SU-DHL-6 (cell line): ENCODE measurements at regions not wholly inside any gene's neighbourhood (a gene's known extent, or its start where the extent isn't known, plus 50 kb on each side); places are given as distances from the start of the nearest gene placed in this dataset.

Experiments
- H2AFZ ChIP-seq: fragments of 200-600 bp; sonication (generic); 2 replicates; pipeline ENCODE4 v1.6.1; 2014; ENCODE audit warnings: low read depth, mild to moderate bottlenecking, moderate library complexity, mixed read lengths, antibody characterized with exemption, low read length; ENCODE audit not compliant: severe bottlenecking
- H3F3A ChIP-seq: fragments of 200-600 bp; shearing (Covaris generic); 2 replicates; pipeline ENCODE4 v1.6.0; 2016; ENCODE audit warnings: antibody characterized with exemption, mild to moderate bottlenecking; ENCODE audit not compliant: insufficient read depth
- H3K27ac ChIP-seq: fragments of 200-600 bp; sonication (generic); 2 replicates; pipeline ENCODE4 v1.5.1; 2016; ENCODE audit warnings: low read depth, mild to moderate bottlenecking, low read length, moderate library complexity, mixed read lengths
- H3K27me3 ChIP-seq: fragments of 200-600 bp; sonication (generic), shearing (Covaris generic); 2 replicates; pipeline ENCODE4 v1.6.0; 2014; ENCODE audit warnings: mild to moderate bottlenecking, low read length
- H3K36me3 ChIP-seq: fragments of 200-600 bp; sonication (generic); 2 replicates; pipeline ENCODE4 v1.6.1; 2014; ENCODE audit warnings: mild to moderate bottlenecking, low read length, mixed read lengths
- H3K4me2 ChIP-seq: fragments of 300-600, 200-600 bp; shearing (Covaris generic), sonication (generic); 2 replicates; pipeline ENCODE4 v1.6.0; 2014; ENCODE audit warnings: low read length, low read depth, mild to moderate bottlenecking; ENCODE audit not compliant: poor library complexity, severe bottlenecking
- H3K4me3 ChIP-seq: fragments of 200-600 bp; sonication (generic); 2 replicates; pipeline ENCODE4 v1.5.1; 2014; ENCODE audit warnings: antibody characterized with exemption, low read length, mild to moderate bottlenecking, mixed read lengths; ENCODE audit not compliant: insufficient read depth, poor library complexity, severe bottlenecking
- H3K79me2 ChIP-seq: fragments of 200-600 bp; sonication (generic); 2 replicates; pipeline ENCODE4 v1.6.1; 2014; ENCODE audit warnings: mild to moderate bottlenecking, low read length, moderate library complexity; ENCODE audit not compliant: insufficient read depth
- H3K9ac ChIP-seq: fragments of 200-600 bp; sonication (generic); 2 replicates; pipeline ENCODE4 v1.7.0; 2014; ENCODE audit warnings: mild to moderate bottlenecking, low read length
- H3K9me2 ChIP-seq: fragments of 200-600 bp; sonication (generic); replicated peaks from 2 replicates; pipeline ENCODE4 v1.6.1; 2014; ENCODE audit warnings: low read length; ENCODE audit not compliant: insufficient read depth
- H3K9me3 ChIP-seq: fragments of 200-600 bp; sonication (generic); 2 replicates; pipeline ENCODE4 v1.6.1; 2014; ENCODE audit warnings: low read length, mixed read lengths; ENCODE audit not compliant: insufficient read depth
- H4K20me1 ChIP-seq: fragments of 200-600 bp; sonication (generic); 2 replicates; pipeline ENCODE4 v1.6.1; 2014; ENCODE audit warnings: low read depth, mild to moderate bottlenecking, antibody characterized with exemption, low read length, moderate library complexity, mixed read lengths
- EZH2phosphoT487 ChIP-seq: fragments of 200-600 bp; sonication (generic), shearing (Covaris generic); conservative IDR thresholded peaks from 2 replicates; pipeline ENCODE4 v1.6.1; 2018; ENCODE audit warnings: mild to moderate bottlenecking, antibody characterized with exemption, low read length, moderate library complexity, mixed read lengths
- TF ChIP-seq, protein P1 (sequence below): fragments of 200-600 bp; sonication (generic); IDR thresholded peaks from one replicate; pipeline ENCODE4 v1.5.1; 2017; ENCODE audit warnings: antibody characterized with exemption, mild to moderate bottlenecking, low read length, moderate library complexity; ENCODE audit not compliant: insufficient read depth, poor library complexity, severe bottlenecking

DNA sequence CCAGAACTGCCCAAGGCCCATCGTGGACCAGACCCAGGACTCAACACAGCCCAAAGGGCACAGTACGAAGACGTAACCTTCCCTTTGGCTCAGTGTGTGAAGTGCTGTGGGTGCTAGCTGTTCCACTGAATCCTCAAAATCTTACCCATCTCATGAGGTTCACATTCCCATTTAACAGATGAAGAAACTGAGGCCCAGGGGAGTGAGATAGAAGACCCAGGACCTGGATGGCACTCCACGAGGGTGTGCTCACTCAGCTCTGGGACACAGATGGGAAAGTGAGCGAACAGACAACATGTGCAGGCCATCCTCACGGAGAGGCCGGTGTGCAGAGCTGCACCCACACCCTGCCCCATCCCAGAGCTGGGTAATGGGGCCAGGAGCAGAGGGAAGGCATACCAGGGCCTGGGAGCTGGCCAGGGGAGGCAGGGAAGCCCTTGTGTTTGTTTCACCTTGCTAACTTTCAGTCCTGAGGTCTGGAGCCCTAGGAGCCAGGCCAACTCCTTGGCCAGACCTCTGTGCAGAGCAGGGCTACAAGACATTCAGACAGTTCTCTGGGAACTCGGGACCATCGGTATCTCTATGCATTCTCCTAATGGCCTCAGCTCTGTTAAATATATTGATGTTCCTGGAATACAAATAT lies 100.3 kb upstream of the ZMIZ1 start:
- H3K4me3 ChIP-seq, result no peak overlapping the region
- no peaks in the 10 kb centered on the region for H3K9me2 ChIP-seq
- H2AFZ ChIP-seq, result no peak overlapping the region
- no peaks in the 10 kb centered on the region for H3F3A ChIP-seq
- H3K9ac ChIP-seq, result no peak overlapping the region
- H3K79me2 ChIP-seq, result no peaks in the 10 kb centered on the region
- H3K27me3 ChIP-seq, result no peaks in the 10 kb centered on the region
- H4K20me1 ChIP-seq, result no peaks in the 10 kb centered on the region
- no peaks in the 10 kb centered on the region for H3K36me3 ChIP-seq
- no peak for TF ChIP-seq EZH2phosphoT487
- TF ChIP-seq, protein P1, sequence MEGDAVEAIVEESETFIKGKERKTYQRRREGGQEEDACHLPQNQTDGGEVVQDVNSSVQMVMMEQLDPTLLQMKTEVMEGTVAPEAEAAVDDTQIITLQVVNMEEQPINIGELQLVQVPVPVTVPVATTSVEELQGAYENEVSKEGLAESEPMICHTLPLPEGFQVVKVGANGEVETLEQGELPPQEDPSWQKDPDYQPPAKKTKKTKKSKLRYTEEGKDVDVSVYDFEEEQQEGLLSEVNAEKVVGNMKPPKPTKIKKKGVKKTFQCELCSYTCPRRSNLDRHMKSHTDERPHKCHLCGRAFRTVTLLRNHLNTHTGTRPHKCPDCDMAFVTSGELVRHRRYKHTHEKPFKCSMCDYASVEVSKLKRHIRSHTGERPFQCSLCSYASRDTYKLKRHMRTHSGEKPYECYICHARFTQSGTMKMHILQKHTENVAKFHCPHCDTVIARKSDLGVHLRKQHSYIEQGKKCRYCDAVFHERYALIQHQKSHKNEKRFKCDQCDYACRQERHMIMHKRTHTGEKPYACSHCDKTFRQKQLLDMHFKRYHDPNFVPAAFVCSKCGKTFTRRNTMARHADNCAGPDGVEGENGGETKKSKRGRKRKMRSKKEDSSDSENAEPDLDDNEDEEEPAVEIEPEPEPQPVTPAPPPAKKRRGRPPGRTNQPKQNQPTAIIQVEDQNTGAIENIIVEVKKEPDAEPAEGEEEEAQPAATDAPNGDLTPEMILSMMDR, result no peak
- H3K9me3 ChIP-seq, result no peaks in the 10 kb centered on the region
- no peak overlapping the region for H3K27ac ChIP-seq
- H3K4me2 ChIP-seq, result no peak overlapping the region

DNA sequence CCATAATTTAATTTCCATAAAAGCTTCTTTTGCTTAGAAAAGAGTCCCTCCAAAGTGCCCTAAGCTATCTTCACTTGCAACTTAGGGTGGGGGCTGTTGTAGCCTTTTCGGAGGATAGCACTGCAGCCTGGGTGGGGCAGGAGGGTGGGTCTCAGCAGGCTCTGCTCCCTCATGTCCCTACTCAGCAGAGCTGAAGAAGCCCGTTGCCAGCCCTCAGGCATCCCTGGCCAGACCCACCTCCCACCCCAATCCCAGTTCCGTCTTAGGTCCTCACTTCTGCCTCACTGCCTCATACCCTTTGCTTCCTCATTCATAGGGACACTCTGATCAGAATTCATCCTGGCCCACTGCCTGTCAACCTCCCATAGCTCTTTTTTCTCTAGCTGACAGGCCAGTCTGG lies 99.8 kb upstream of the ZMIZ1 start:
- H2AFZ ChIP-seq, result no peak overlapping the region
- H3K4me3 ChIP-seq, result no peak overlapping the region
- no peaks in the 10 kb centered on the region for H3K36me3 ChIP-seq
- H3K9me2 ChIP-seq, result no peaks in the 10 kb centered on the region
- no peak overlapping the region for H3K27ac ChIP-seq
- no peaks in the 10 kb centered on the region for H3F3A ChIP-seq
- H3K4me2 ChIP-seq, result no peak overlapping the region
- TF ChIP-seq EZH2phosphoT487, result no peak
- TF ChIP-seq, protein P1, result no peak
- no peak overlapping the region for H3K9ac ChIP-seq
- no peaks in the 10 kb centered on the region for H4K20me1 ChIP-seq
- no peaks in the 10 kb centered on the region for H3K27me3 ChIP-seq
- H3K79me2 ChIP-seq, result no peaks in the 10 kb centered on the region
- H3K9me3 ChIP-seq, result no peaks in the 10 kb centered on the region

DNA sequence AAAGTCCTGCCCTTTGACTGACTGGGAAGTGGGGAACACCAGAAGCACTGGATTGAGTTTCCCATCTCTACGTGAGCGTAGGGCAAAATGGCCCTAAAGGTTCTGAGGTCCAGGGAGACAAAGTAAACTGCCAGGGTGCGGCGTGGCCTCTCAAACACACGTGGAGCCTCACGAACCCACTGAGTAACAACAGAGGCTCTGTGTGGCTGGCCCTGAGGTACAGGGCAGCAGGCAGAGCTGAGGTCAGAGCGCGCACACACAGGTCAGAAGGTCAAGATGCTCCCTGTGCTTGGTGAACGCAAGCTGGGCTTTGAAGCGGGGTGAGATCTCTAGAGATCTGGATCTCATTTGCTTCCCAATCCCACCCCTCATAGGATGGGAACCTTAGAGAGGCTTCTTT lies 99.0 kb upstream of the ZMIZ1 start:
- Histone ChIP-seq H3K36me3 (no peaks in the 10 kb centered on the region), H4K20me1 (no peaks in the 10 kb centered on the region), H3K27me3 (no peaks in the 10 kb centered on the region), H3K9me3 (no peaks in the 10 kb centered on the region), H3K9me2 (no peaks in the 10 kb centered on the region), H3K4me2 (no peak overlapping the region), H2AFZ (no peak overlapping the region), H3K27ac (no peak overlapping the region), H3K9ac (no peak overlapping the region), H3F3A (no peaks in the 10 kb centered on the region), H3K79me2 (no peaks in the 10 kb centered on the region), H3K4me3 (no peak overlapping the region)
- no peak for TF ChIP-seq EZH2phosphoT487
- TF ChIP-seq, protein P1, result no peak
